GM23338 (cell line): ENCODE measurements at regions not wholly inside any gene's neighbourhood (a gene's known extent, or its start where the extent isn't known, plus 50 kb on each side); places are given as distances from the start of the nearest gene placed in this dataset.
A peak's percentile ranks its signal among the peaks of the same experiment; 100 is the strongest.

Source experiments
- ATAC-seq: fragments of 200-7000 bp; cut with Tn5 transposase; 3 replicates; pipeline ENCODE4 v1.9.1; 2020
- DNase-seq: peaks from one replicate; pipeline ENCODE4 v3.0.0-alpha.2; 2015; ENCODE audit warnings: low spot score
- H2AFZ ChIP-seq: fragments of 200-600 bp; sonication (generic); 2 replicates; pipeline ENCODE4 v1.8.0; 2016; ENCODE audit warnings: antibody characterized with exemption, mild to moderate bottlenecking, moderate library complexity
- H3F3A ChIP-seq: fragments of 200-600 bp; sonication (generic); replicated peaks from 2 replicates; pipeline ENCODE4 v1.8.0; 2017; ENCODE audit warnings: antibody characterized with exemption, mixed run types, low read depth
- H3K27ac ChIP-seq: fragments of 200-600 bp; sonication (generic); 2 replicates; pipeline ENCODE4 v1.6.1; 2016; ENCODE audit warnings: low read depth
- H3K27me3 ChIP-seq: fragments of 200-600 bp; sonication (generic); 2 replicates; pipeline ENCODE4 v1.8.0; 2016; ENCODE audit warnings: mild to moderate bottlenecking, mixed run types, moderate library complexity; ENCODE audit not compliant: insufficient read depth
- H3K36me3 ChIP-seq: fragments of 200-600 bp; sonication (generic); 2 replicates; pipeline ENCODE4 v1.8.0; 2016; ENCODE audit warnings: mild to moderate bottlenecking; ENCODE audit not compliant: insufficient read depth
- H3K4me1 ChIP-seq: fragments of 200-600 bp; sonication (generic); 2 replicates; pipeline ENCODE4 v1.8.0; 2016; ENCODE audit warnings: mild to moderate bottlenecking, moderate library complexity; ENCODE audit not compliant: insufficient read depth
- H3K4me2 ChIP-seq: fragments of 200-600 bp; sonication (generic); 2 replicates; pipeline ENCODE4 v1.7.1; 2017; ENCODE audit warnings: mixed run types
- H3K4me3 ChIP-seq: fragments of 200-600 bp; sonication (generic); 2 replicates; pipeline ENCODE4 v1.6.1; 2016; ENCODE audit warnings: mixed run types
- H3K79me2 ChIP-seq: fragments of 200-600 bp; sonication (generic); replicated peaks from 2 replicates; pipeline ENCODE4 v1.8.0; 2017; ENCODE audit warnings: mild to moderate bottlenecking; ENCODE audit not compliant: insufficient read depth
- H3K9me2 ChIP-seq: fragments of 200-600 bp; sonication (generic); 2 replicates; pipeline ENCODE4 v1.8.0; 2017; ENCODE audit not compliant: insufficient read depth
- H4K20me1 ChIP-seq: fragments of 200-600 bp; sonication (generic); replicated peaks from 2 replicates; pipeline ENCODE4 v1.8.0; 2017; ENCODE audit warnings: mild to moderate bottlenecking; ENCODE audit not compliant: insufficient read depth
- H3K27ac Mint-ChIP-seq: 2 replicates; pipeline ENCODE4 v1.8.0; 2020; ENCODE audit warnings: inconsistent platforms, mild to moderate bottlenecking, moderate library complexity, mixed read lengths
- H3K27me3 Mint-ChIP-seq: 3 replicates; pipeline ENCODE4 v1.8.0; 2022; ENCODE audit warnings: low read depth, mild to moderate bottlenecking, moderate library complexity, mixed read lengths, inconsistent platforms; ENCODE audit not compliant: insufficient read depth, poor library complexity
- H3K36me3 Mint-ChIP-seq: 3 replicates; pipeline ENCODE4 v1.8.0; 2021; ENCODE audit warnings: low read depth, mild to moderate bottlenecking, inconsistent platforms, moderate library complexity, mixed read lengths
- H3K4me1 Mint-ChIP-seq: 3 replicates; pipeline ENCODE4 v1.8.0; 2020; ENCODE audit warnings: mild to moderate bottlenecking, inconsistent platforms, mixed read lengths
- H3K4me3 Mint-ChIP-seq: 3 replicates; pipeline ENCODE4 v1.8.0; 2021; ENCODE audit warnings: moderate library complexity, mild to moderate bottlenecking, inconsistent platforms, mixed read lengths
- H3K9me3 Mint-ChIP-seq: 3 replicates; pipeline ENCODE4 v1.8.0; 2020; ENCODE audit warnings: moderate library complexity, mild to moderate bottlenecking, inconsistent platforms, mixed read lengths
- CREB1 ChIP-seq: fragments of 250-450 bp; sonication (Bioruptor Pico); IDR thresholded peaks from 2 replicates; pipeline ENCODE4 v1.5.0; 2020; ENCODE audit warnings: low read depth, mild to moderate bottlenecking, moderate library complexity
- CTCF ChIP-seq, 2 experiments: fragments of 200-600 bp in 1 of 2; sonication (generic) in 1 of 2; conservative IDR thresholded peaks; 2 replicates each; pipeline versions ENCODE4 v1.5.1 to v1.6.1; 2016 to 2017; ENCODE audit warnings: antibody characterized with exemption in 2 of 2, low read depth in 2 of 2, mild to moderate bottlenecking in 2 of 2, moderate library complexity in 1 of 2
- ETS1 ChIP-seq: IDR thresholded peaks from 2 replicates; pipeline ENCODE4 v1.6.1; 2016; ENCODE audit warnings: antibody characterized with exemption
- EZH2 ChIP-seq: fragments of 200-600 bp; sonication (generic); IDR thresholded peaks from one replicate; pipeline ENCODE4 v1.8.0; 2017; ENCODE audit warnings: antibody characterized with exemption, mild to moderate bottlenecking, low read depth; ENCODE audit not compliant: unreplicated experiment
- EZH2phosphoT487 ChIP-seq: fragments of 200-600 bp; sonication (generic); IDR thresholded peaks from one replicate; pipeline ENCODE4 v1.8.1; 2018; ENCODE audit warnings: antibody characterized with exemption; ENCODE audit not compliant: unreplicated experiment
- JUNB ChIP-seq: IDR thresholded peaks from one replicate; pipeline ENCODE4 v1.6.1; 2016; ENCODE audit warnings: antibody characterized with exemption; ENCODE audit not compliant: unreplicated experiment
- POLR2AphosphoS5 ChIP-seq: IDR thresholded peaks from 2 replicates; pipeline ENCODE4 v1.6.1; 2016; ENCODE audit warnings: antibody characterized with exemption, low read depth
- STAT1 ChIP-seq: IDR thresholded peaks from one replicate; pipeline ENCODE4 v1.6.1; 2016; ENCODE audit warnings: antibody characterized with exemption; ENCODE audit not compliant: unreplicated experiment
- ZNF114 ChIP-seq: fragments of 250-450 bp; sonication (Bioruptor Pico); IDR thresholded peaks from 2 replicates; pipeline ENCODE4 v1.5.0; 2020; ENCODE audit warnings: mild to moderate bottlenecking, moderate library complexity
- ZNF331 ChIP-seq: fragments of 250-450 bp; sonication (Bioruptor Pico); IDR thresholded peaks from 2 replicates; pipeline ENCODE4 v1.5.0; 2020; ENCODE audit warnings: low read depth, mild to moderate bottlenecking, moderate library complexity

- no peaks in the 10 kb centered on the region for H3K36me3 ChIP-seq
- no peak overlapping the region for H3K4me2 ChIP-seq
- DNase-seq, result no peak
These were observed 122.4 kb upstream of the SOX5 start for GRCh38 chr12:24071842-24072241.

GRCh38 chr12:24069532-24070395 is 120.3 kb upstream of the SOX5 start:
- H3K4me1 ChIP-seq, result no peaks in the 10 kb centered on the region
- H2AFZ ChIP-seq, result no peak overlapping the region
- peaks cover 5% of the 10 kb centered on the region; the same call in 2 of the 3 replicates for H3K4me1 Mint-ChIP-seq
- H3K9me2 ChIP-seq, result no peaks in the 10 kb centered on the region
- H3K27me3 Mint-ChIP-seq, result peaks cover 3% of the 10 kb centered on the region
- DNase-seq (peak; percentile 44), ATAC-seq (peak; percentile 87)
- peak overlapping the region; percentile 40 for H3K27ac Mint-ChIP-seq
- H3K9me3 Mint-ChIP-seq, result no peaks in the 10 kb centered on the region
- H3K36me3 Mint-ChIP-seq, result no peaks in the 10 kb centered on the region
- H4K20me1 ChIP-seq, result no peaks in the 10 kb centered on the region
- no peak overlapping the region for H3K4me2 ChIP-seq
- no peaks in the 10 kb centered on the region for H3K36me3 ChIP-seq
- H3K79me2 ChIP-seq, result no peaks in the 10 kb centered on the region
- H3K4me3 Mint-ChIP-seq, result no peak overlapping the region
- no peaks in the 10 kb centered on the region for H3F3A ChIP-seq
- H3K27ac ChIP-seq, result no peak overlapping the region
- no peak overlapping the region for H3K4me3 ChIP-seq
- no peaks in the 10 kb centered on the region for H3K27me3 ChIP-seq
- TF ChIP-seq JUNB, result no peak
- no peak for TF ChIP-seq EZH2phosphoT487
- TF ChIP-seq STAT1, result no peak
- no peak for TF ChIP-seq ETS1
- TF ChIP-seq ZNF331 (CRISPR knock-in tag), result no peak
- TF ChIP-seq POLR2AphosphoS5, result no peak
- TF ChIP-seq CREB1 (CRISPR knock-in tag), result no peak
- TF ChIP-seq EZH2, result no peak

More at GRCh38 chr12:24071842-24072241, 122.4 kb upstream of the SOX5 start:
- peaks cover 14% of the 10 kb centered on the region for H3K4me1 Mint-ChIP-seq
- no peaks in the 10 kb centered on the region for H3K79me2 ChIP-seq
- no peak overlapping the region for H3K4me3 Mint-ChIP-seq
- peaks cover 3% of the 10 kb centered on the region for H3K27me3 Mint-ChIP-seq
- no peak for TF ChIP-seq JUNB
- TF ChIP-seq ETS1, result no peak
- no peak for TF ChIP-seq CREB1 (CRISPR knock-in tag)
- no peak for TF ChIP-seq ZNF114 (CRISPR knock-in tag)
- TF ChIP-seq CTCF (conservative IDR thresholded peaks at IDR 0.05; ENCODE audit: low read depth in 2 of 2), result no peak
- no peak for TF ChIP-seq EZH2
- TF ChIP-seq EZH2phosphoT487, result no peak
- no peak overlapping the region for H2AFZ ChIP-seq
- no peaks in the 10 kb centered on the region for H3K36me3 Mint-ChIP-seq
- no peak overlapping the region for H3K27ac ChIP-seq
- peaks cover 6% of the 10 kb centered on the region; the same call in 1 of the 2 replicates for H3K4me1 ChIP-seq
- no peaks in the 10 kb centered on the region for H3K9me3 Mint-ChIP-seq
- no peaks in the 10 kb centered on the region for H3K9me2 ChIP-seq
- no peaks in the 10 kb centered on the region for H3F3A ChIP-seq
- H3K4me3 ChIP-seq, result no peak overlapping the region
- no peak overlapping the region for H3K27ac Mint-ChIP-seq
- ATAC-seq, result no peak
- H3K27me3 ChIP-seq, result no peaks in the 10 kb centered on the region
- H4K20me1 ChIP-seq, result no peaks in the 10 kb centered on the region
